SK-N-SH (cell line): ENCODE measurements at regions not wholly inside any gene's neighbourhood (a gene's known extent, or its start where the extent isn't known, plus 50 kb on each side); places are given as distances from the start of the nearest gene placed in this dataset.
A peak's percentile ranks its signal among the peaks of the same experiment; 100 is the strongest.

ENCODE experiments used
- CTCF ChIA-PET: fragments of 300-600, 350-600 bp; formaldehyde crosslinking; extraction: SDS; loops from one replicate; lab custom pipeline; 2021; lab: Yijun Ruan, JAX
- POLR2A ChIA-PET: fragments of 350-600 bp; sonication (Branson Sonifier 250); formaldehyde crosslinking; extraction: SDS; loops from one replicate; lab custom pipeline; 2020; ENCODE audit warnings: antibody characterized with exemption, inconsistent platforms; lab: Yijun Ruan, JAX
- DNase-seq: peaks from one replicate; pipeline ENCODE4 v3.0.0; 2012
- H2AFZ ChIP-seq: fragments of 200-600 bp; sonication (generic); 2 replicates; pipeline ENCODE4 v1.8.1; 2016; ENCODE audit warnings: antibody characterized with exemption, mild to moderate bottlenecking, low read depth
- H3F3A ChIP-seq: fragments of 200-600 bp; sonication (generic); replicated peaks from 2 replicates; pipeline ENCODE3; 2016; ENCODE audit warnings: antibody characterized with exemption, mild to moderate bottlenecking; ENCODE audit not compliant: insufficient read depth
- H3K27ac ChIP-seq, 2 experiments: fragments of 200-500 bp in 1 of 2; fragments of 200-600 bp in 1 of 2; sonication (Bioruptor generic) in 1 of 2; sonication (generic), shearing (Covaris generic) in 1 of 2; 2 replicates each; pipeline versions ENCODE4 v1.5.1 to v1.6.1; 2014 to 2016; ENCODE audit warnings: low read depth in 2 of 2, inconsistent platforms in 1 of 2, low read length in 1 of 2, mild to moderate bottlenecking in 1 of 2, mixed read lengths in 1 of 2
- H3K27me3 ChIP-seq: fragments of 200-600 bp; sonication (generic), shearing (Covaris generic); 2 replicates; pipeline ENCODE4 v1.6.1; 2016; ENCODE audit warnings: mixed run types; ENCODE audit not compliant: insufficient read depth
- H3K36me3 ChIP-seq, 2 experiments: fragments of 200-500 bp in 1 of 2; fragments of 200-600 bp in 1 of 2; sonication (Bioruptor generic) in 1 of 2; sonication (generic) in 1 of 2; replicated peaks in 1 of 2; 2 replicates each; pipeline versions ENCODE3 to v1.5.1; 2014 to 2016; ENCODE audit warnings: low read length in 1 of 2, mild to moderate bottlenecking in 1 of 2; ENCODE audit not compliant: insufficient read depth in 2 of 2, control insufficient read depth in 1 of 2
- H3K4me1 ChIP-seq, 2 experiments: fragments of 200-500 bp in 1 of 2; fragments of 200-600 bp in 1 of 2; sonication (Bioruptor generic) in 1 of 2; sonication (generic), shearing (Covaris generic) in 1 of 2; 2 replicates each; pipeline versions ENCODE4 v1.5.1 to v1.6.1; 2014 to 2016; ENCODE audit warnings: low read depth in 1 of 2, low read length in 1 of 2, mixed run types in 1 of 2; ENCODE audit not compliant: insufficient read depth in 2 of 2, control insufficient read depth in 1 of 2
- H3K4me2 ChIP-seq: fragments of 200-600 bp; sonication (generic), shearing (Covaris generic); 2 replicates; pipeline ENCODE4 v1.6.1; 2017; ENCODE audit warnings: mixed run types
- H3K4me3 ChIP-seq, 2 experiments: fragments of 200-500 bp in 1 of 2; fragments of 200-600 bp in 1 of 2; sonication (Bioruptor generic) in 1 of 2; sonication (generic), shearing (Covaris generic) in 1 of 2; 2 replicates each; pipeline versions ENCODE4 v1.5.1 to v1.8.1; 2014 to 2016; ENCODE audit warnings: low read depth in 2 of 2, inconsistent platforms in 1 of 2, low read length in 1 of 2, mild to moderate bottlenecking in 1 of 2, mixed read lengths in 1 of 2, moderate library complexity in 1 of 2
- H3K79me2 ChIP-seq: fragments of 200-600 bp; sonication (generic); 2 replicates; pipeline ENCODE4 v1.8.1; 2017; ENCODE audit warnings: mild to moderate bottlenecking; ENCODE audit not compliant: insufficient read depth
- H3K9ac ChIP-seq: fragments of 200-600 bp; sonication (generic); 2 replicates; pipeline ENCODE4 v1.6.1; 2017; ENCODE audit warnings: mixed run types
- H3K9me2 ChIP-seq: fragments of 200-600 bp; sonication (generic); 2 replicates; pipeline ENCODE4 v1.6.1; 2017; ENCODE audit warnings: mixed run types
- H3K9me3 ChIP-seq: fragments of 200-600 bp; sonication (generic); 2 replicates; pipeline ENCODE4 v1.6.1; 2017; ENCODE audit warnings: mixed run types, mild to moderate bottlenecking, moderate library complexity
- H4K20me1 ChIP-seq: fragments of 200-600 bp; sonication (generic); 2 replicates; pipeline ENCODE4 v1.6.1; 2017; ENCODE audit warnings: mild to moderate bottlenecking, mixed run types; ENCODE audit not compliant: insufficient read depth
- CHD2 ChIP-seq: fragments of 150-350 bp; IDR thresholded peaks from 2 replicates; pipeline ENCODE4 v1.6.1; 2018; ENCODE audit warnings: low read length; ENCODE audit not compliant: partially characterized antibody
- EP300 ChIP-seq, 2 experiments: IDR thresholded peaks; 2 replicates each; pipeline versions ENCODE4 v1.4.0 to v1.6.1; 2012; ENCODE audit warnings: borderline replicate concordance in 1 of 2, low read depth in 1 of 2, low read length in 1 of 2
- FOSL2 ChIP-seq: IDR thresholded peaks from 2 replicates; pipeline ENCODE4 v1.4.0; 2012; ENCODE audit warnings: low read depth, mild to moderate bottlenecking, moderate library complexity, borderline replicate concordance
- JUND ChIP-seq: IDR thresholded peaks from 2 replicates; pipeline ENCODE4 v1.4.0; 2012
- NFIC ChIP-seq: IDR thresholded peaks from 2 replicates; pipeline ENCODE4 v1.4.0; 2012; ENCODE audit warnings: borderline replicate concordance
- RAD21 ChIP-seq: IDR thresholded peaks from 2 replicates; pipeline ENCODE4 v1.6.1; 2012; ENCODE audit warnings: mild to moderate bottlenecking, low read length
- RFX5 ChIP-seq: IDR thresholded peaks from 2 replicates; pipeline ENCODE4 v1.6.1; 2012; ENCODE audit warnings: mild to moderate bottlenecking, improper control_type of control experiment, low read length
- SIN3A ChIP-seq: IDR thresholded peaks from 2 replicates; pipeline ENCODE4 v1.6.1; 2012; ENCODE audit warnings: low read depth, mild to moderate bottlenecking, low read length, moderate library complexity, borderline replicate concordance
- TCF12 ChIP-seq: IDR thresholded peaks from 2 replicates; pipeline ENCODE4 v1.4.0; 2012
- TEAD4 ChIP-seq: IDR thresholded peaks from 2 replicates; pipeline ENCODE4 v1.4.0; 2012; ENCODE audit warnings: mild to moderate bottlenecking, borderline replicate concordance; ENCODE audit not compliant: insufficient read depth
- WGBS: methylation state at CpG from one replicate; pipeline ENCODE4 v1.1.6; 2017; ENCODE audit warnings: low lambda C conversion rate; 5-methylcytosine and 5-hydroxymethylcytosine counted together
- TF ChIP-seq, protein P1 (sequence below): fragments of 150-350 bp; IDR thresholded peaks from 2 replicates; pipeline ENCODE4 v1.6.1; 2017; ENCODE audit warnings: antibody characterized with exemption, low read length, low read depth, borderline replicate concordance
- TF ChIP-seq, protein P2 (sequence below): IDR thresholded peaks from 2 replicates; pipeline ENCODE4 v1.4.0; 2012; ENCODE audit warnings: low read depth
- TF ChIP-seq, protein P3 (sequence below): IDR thresholded peaks from 2 replicates; pipeline ENCODE4; 2012

GRCh38 chr10:33461295-33461640 lies 126.8 kb upstream of the NRP1 start (continued):
- TF ChIP-seq, protein P1, sequence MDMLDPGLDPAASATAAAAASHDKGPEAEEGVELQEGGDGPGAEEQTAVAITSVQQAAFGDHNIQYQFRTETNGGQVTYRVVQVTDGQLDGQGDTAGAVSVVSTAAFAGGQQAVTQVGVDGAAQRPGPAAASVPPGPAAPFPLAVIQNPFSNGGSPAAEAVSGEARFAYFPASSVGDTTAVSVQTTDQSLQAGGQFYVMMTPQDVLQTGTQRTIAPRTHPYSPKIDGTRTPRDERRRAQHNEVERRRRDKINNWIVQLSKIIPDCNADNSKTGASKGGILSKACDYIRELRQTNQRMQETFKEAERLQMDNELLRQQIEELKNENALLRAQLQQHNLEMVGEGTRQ = no peak
- no peak for TF ChIP-seq RFX5
- no peak for TF ChIP-seq SIN3A
- no peak for TF ChIP-seq CHD2

DNA sequence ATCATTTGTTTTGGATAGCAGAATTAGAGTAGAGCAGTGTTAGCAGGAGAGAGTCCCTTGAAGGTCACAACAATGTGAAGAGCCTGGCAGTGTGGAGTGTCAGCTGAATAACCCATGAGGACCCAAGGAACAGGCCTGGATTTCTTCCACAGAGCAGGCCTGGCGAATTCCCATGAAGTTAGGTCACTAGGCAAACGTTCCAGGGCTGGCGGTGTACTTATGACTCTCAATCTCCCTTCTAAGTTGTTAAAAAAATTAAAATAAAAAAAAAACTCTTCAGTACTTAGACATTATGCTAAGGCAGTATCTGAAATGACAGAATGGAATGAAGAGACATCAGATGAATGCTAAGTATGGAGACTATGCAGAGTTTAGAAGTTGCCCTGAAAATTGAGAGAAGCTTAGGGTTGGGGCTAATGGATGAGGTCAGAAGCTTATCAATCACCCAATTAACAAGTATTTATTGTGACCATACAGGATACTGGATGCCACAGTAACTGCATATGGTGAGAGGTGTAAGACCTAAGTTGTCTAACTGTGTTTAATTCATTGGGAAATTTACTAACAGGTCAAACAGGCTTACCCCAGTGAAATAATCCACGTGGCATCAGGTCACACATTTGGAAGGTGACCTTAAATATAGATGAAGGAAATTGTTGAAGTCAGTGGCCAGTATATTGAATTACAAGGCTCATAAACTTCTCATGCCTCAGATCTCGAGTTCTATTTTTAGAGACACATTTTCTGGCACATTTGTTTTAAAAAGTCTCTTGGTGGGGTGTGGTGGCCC lies 126.2 kb upstream of the NRP1 start:
- CTCF ChIA-PET = no interaction called here
- no peaks in the 10 kb centered on the region for H3K27me3 ChIP-seq
- no peaks in the 10 kb centered on the region for H3K9me3 ChIP-seq
- no peaks in the 10 kb centered on the region for H4K20me1 ChIP-seq
- no peaks in the 10 kb centered on the region for H3K36me3 ChIP-seq
- 57% methylated on average over 5 of the region's 5 CpGs for WGBS
- POLR2A ChIA-PET = no interaction called here
- TF ChIP-seq, protein P1 = no peak
- TF ChIP-seq NFIC (peak; percentile 50), JUND (peak; percentile 20; the same call in 1 of the 2 replicates), FOSL2 (peak; percentile 28; the same call in 1 of the 2 replicates), RAD21 (no peak), TEAD4 (no peak), EP300 (IDR thresholded peaks at IDR 0.05; ENCODE audit: borderline replicate concordance in 1 of 2, low read depth in 1 of 2, low read length in 1 of 2) (peak in 1 of 2 experiments; percentile 30; a peak in 1 of 4 replicates), TCF12 (peak; percentile 82)
- TF ChIP-seq, protein P2, sequence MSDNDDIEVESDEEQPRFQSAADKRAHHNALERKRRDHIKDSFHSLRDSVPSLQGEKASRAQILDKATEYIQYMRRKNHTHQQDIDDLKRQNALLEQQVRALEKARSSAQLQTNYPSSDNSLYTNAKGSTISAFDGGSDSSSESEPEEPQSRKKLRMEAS = peak; percentile 46; the same call in 1 of the 2 replicates
- TF ChIP-seq, protein P3, sequence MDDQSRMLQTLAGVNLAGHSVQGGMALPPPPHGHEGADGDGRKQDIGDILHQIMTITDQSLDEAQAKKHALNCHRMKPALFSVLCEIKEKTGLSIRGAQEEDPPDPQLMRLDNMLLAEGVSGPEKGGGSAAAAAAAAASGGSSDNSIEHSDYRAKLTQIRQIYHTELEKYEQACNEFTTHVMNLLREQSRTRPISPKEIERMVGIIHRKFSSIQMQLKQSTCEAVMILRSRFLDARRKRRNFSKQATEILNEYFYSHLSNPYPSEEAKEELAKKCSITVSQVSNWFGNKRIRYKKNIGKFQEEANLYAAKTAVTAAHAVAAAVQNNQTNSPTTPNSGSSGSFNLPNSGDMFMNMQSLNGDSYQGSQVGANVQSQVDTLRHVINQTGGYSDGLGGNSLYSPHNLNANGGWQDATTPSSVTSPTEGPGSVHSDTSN = peak; percentile 24; the same call in 1 of the 2 replicates
- no peak overlapping the region for H3K4me3 ChIP-seq
- no peak overlapping the region for H2AFZ ChIP-seq
- peak overlapping the region; percentile 6; the same call in 1 of the 2 replicates for H3K4me2 ChIP-seq
- H3K79me2 ChIP-seq = no peaks in the 10 kb centered on the region
- H3K9ac ChIP-seq = no peak overlapping the region
- H3K4me1 ChIP-seq = peaks cover 5 to 9% of the 10 kb centered on the region in 2 experiments; a peak in 2 of 4 replicates
- DNase-seq = no peak
- peak overlapping the region; percentile 39 to 56; a peak in 3 of 4 replicates for H3K27ac ChIP-seq
- H3F3A ChIP-seq = peaks cover 21% of the 10 kb centered on the region
- H3K9me2 ChIP-seq = no peaks in the 10 kb centered on the region
